Subcutaneous abdominal adipose tissue (tissue), 5 donors: ENCODE measurements at regions not wholly inside any gene's neighbourhood (a gene's known extent, or its start where the extent isn't known, plus 50 kb on each side); places are given as distances from the start of the nearest gene placed in this dataset.

Experiments
- H3K27ac ChIP-seq: one replicate; pipeline ENCODE4 v1.7.0; 2013; ENCODE audit warnings: low read depth, mild to moderate bottlenecking, inconsistent platforms, low read length, moderate library complexity
- H3K27me3 ChIP-seq, 5 donors: one replicate each; pipeline ENCODE4 v1.7.0; 2013; ENCODE audit warnings: low read length in 5 of 5, inconsistent platforms in 1 of 5; ENCODE audit not compliant: control insufficient read depth in 5 of 5, insufficient read depth in 4 of 5
- H3K36me3 ChIP-seq, 5 donors: one replicate each; pipeline ENCODE4 v1.7.0; 2013; ENCODE audit warnings: low read length in 5 of 5; ENCODE audit not compliant: control insufficient read depth in 5 of 5, insufficient read depth in 5 of 5
- H3K4me1 ChIP-seq, 5 donors: one replicate each; pipeline ENCODE4 v1.7.0; 2013; ENCODE audit warnings: low read length in 5 of 5, mild to moderate bottlenecking in 3 of 5, moderate library complexity in 1 of 5; ENCODE audit not compliant: control insufficient read depth in 5 of 5, insufficient read depth in 5 of 5
- H3K4me3 ChIP-seq, 5 donors: one replicate each; pipeline ENCODE4 v1.7.0; 2013; ENCODE audit warnings: low read length in 5 of 5, low read depth in 1 of 5
- H3K9ac ChIP-seq, 5 donors: one replicate each; pipeline ENCODE4 v1.7.0; 2013; ENCODE audit warnings: low read length in 5 of 5, mild to moderate bottlenecking in 4 of 5, moderate library complexity in 3 of 5
- H3K9me3 ChIP-seq, 5 donors: one replicate each; pipeline ENCODE4 v1.7.0; 2013; ENCODE audit warnings: low read length in 5 of 5; ENCODE audit not compliant: control insufficient read depth in 5 of 5
- donor health status: healthy.
- donor health status: healthy.
- donor health status: healthy.
- donor health status: healthy.
- donor health status: healthy.

DNA sequence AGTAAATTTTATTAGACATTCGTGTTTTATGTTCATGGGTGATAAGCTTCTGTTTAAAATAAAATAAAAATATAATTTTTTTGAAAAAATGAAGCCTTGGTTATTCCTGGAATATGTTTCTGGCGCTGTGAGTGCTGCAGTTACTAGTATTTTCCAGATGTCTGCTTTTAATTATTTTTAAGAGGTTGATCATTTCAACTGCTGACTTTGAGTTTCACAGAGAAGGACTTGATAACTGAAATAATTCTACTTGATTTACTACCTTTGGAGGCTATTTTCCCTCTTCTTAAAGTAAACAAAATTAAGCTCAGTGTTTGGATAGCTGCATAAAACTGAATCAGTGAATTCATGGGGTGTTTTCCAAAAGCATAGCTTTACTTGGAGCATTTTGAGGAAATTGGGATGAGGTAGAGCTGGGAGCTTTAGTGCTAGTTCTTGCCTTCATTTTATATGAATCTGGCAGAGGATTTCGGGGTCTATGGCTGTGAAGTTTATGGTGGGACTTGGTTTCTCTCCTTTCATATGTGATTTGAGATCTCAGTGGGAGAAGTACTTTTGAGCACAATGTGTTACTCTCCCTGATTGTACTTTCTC, 666.5 kb downstream of the DCDC2C start:
- no peak overlapping the region for H3K27ac ChIP-seq
- no peaks in the 10 kb centered on the region for H3K4me1 ChIP-seq
- no peak overlapping the region for H3K4me3 ChIP-seq
- no peaks in the 10 kb centered on the region for H3K27me3 ChIP-seq
- H3K9ac ChIP-seq, result no peak overlapping the region
- no peaks in the 10 kb centered on the region for H3K36me3 ChIP-seq
- H3K9me3 ChIP-seq, result peaks cover 0 to 27% (median 13%) of the 10 kb centered on the region in 5 donors

GRCh38 chr2:4370422-4371090, 667.2 kb downstream of the DCDC2C start:
- Histone ChIP-seq H3K27ac (no peak overlapping the region), H3K9ac (no peak overlapping the region), H3K4me3 (no peak overlapping the region), H3K4me1 (no peaks in the 10 kb centered on the region), H3K9me3 (peaks cover 0 to 27% (median 13%) of the 10 kb centered on the region in 5 donors), H3K36me3 (no peaks in the 10 kb centered on the region), H3K27me3 (no peaks in the 10 kb centered on the region)

DNA sequence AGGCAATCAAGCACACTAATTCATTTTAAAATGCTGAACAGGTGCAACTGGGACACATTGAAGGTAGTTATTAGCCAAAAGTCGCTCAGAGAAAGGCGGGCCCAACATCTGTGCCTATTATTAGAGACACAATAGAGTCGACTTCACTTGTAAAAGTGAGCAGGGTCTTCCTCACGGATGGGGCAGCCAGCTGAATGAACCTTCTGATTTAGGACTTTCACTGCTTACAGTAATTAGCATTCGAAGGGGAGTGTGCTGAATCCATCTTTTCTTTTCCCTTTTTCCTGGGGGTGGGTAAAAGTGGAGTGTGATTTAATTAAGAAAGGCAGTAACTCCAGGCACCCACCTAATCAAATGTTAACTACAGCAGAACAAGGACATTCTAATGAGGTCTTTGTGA, 677.7 kb downstream of the DCDC2C start:
- H3K4me3 ChIP-seq, result no peak overlapping the region
- no peak overlapping the region for H3K27ac ChIP-seq
- H3K36me3 ChIP-seq, result no peaks in the 10 kb centered on the region
- no peaks in the 10 kb centered on the region for H3K4me1 ChIP-seq
- H3K27me3 ChIP-seq, result no peaks in the 10 kb centered on the region
- no peaks in the 10 kb centered on the region for H3K9me3 ChIP-seq
- H3K9ac ChIP-seq, result no peak overlapping the region

DNA sequence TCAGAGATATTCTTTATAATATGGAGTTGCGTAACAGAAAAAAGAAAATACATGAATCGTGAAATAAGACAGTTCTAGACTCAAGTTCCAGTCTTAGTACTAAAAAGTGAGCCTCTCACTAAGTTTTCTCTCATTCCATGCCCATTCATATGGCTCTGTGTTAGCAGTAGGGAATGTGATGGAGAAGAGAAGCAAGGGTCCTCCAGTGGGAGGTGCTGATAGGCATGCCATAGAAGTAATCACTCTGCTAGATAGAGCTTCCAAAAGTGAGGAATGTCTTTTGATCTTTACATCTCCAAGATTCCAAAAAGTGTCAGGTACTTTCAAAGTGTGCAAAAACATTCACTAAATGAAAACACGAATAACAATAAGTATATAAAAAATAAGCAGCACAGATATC, 678.4 kb downstream of the DCDC2C start:
- no peaks in the 10 kb centered on the region for H3K4me1 ChIP-seq
- no peaks in the 10 kb centered on the region for H3K36me3 ChIP-seq
- no peak overlapping the region for H3K4me3 ChIP-seq
- no peak overlapping the region for H3K9ac ChIP-seq
- no peak overlapping the region for H3K27ac ChIP-seq
- H3K9me3 ChIP-seq, result no peaks in the 10 kb centered on the region
- H3K27me3 ChIP-seq, result no peaks in the 10 kb centered on the region

DNA sequence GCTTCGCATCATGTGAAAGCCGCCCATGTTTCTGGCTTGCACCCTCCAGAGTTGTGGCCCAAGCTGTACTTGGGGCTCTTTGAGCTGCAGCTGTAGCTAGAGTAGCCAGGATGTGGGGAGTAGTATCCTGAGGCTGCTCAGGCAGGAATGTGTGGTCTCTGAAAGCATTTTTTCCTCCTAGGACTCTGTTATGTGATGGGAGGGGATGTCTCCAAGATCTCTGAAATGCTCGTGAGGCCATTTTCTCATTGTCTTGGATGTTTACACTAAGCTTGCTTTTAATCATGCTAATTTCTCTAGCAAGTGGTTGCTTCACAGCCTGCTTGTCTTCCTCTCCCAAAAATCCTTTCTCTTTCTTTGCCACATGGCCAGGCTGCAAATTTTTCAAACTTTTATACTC, 687.6 kb downstream of the DCDC2C start:
- H3K4me1 ChIP-seq, result no peaks in the 10 kb centered on the region
- no peaks in the 10 kb centered on the region for H3K27me3 ChIP-seq
- H3K9ac ChIP-seq, result no peak overlapping the region
- no peak overlapping the region for H3K4me3 ChIP-seq
- no peaks in the 10 kb centered on the region for H3K36me3 ChIP-seq
- H3K9me3 ChIP-seq, result peaks cover 0 to 25% (median 14%) of the 10 kb centered on the region in 5 donors
- no peak overlapping the region for H3K27ac ChIP-seq

GRCh38 chr2:4404363-4404762, 701.0 kb downstream of the DCDC2C start:
- peaks cover 0 to 4% (median 3%) of the 10 kb centered on the region in 5 donors for H3K9me3 ChIP-seq
- H3K9ac ChIP-seq, result no peak overlapping the region

DNA sequence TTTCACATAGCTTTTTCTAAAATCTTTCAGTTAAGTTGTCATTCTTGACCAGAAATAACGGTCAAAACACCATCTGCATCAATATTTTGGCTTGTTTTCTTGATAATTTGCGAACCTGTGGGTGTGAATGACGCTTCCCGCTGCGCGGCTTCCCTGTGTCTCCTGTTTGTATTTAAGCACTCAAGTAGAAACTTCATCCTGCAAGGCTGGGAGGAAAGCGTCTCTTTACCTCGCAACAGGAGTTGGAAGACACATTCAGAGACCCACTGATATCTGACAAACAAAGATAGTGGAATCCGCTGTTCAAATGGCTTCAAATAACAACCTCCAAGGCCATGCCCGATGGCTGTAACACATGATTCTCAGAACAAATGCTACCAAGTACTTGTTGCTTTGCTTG, 704.9 kb downstream of the DCDC2C start:
- Histone ChIP-seq H3K27ac (no peak overlapping the region), H3K36me3 (no peaks in the 10 kb centered on the region), H3K4me1 (peaks cover 0 to 4% (median 0%) of the 10 kb centered on the region in 5 donors), H3K9me3 (peaks cover 0 to 6% (median 0%) of the 10 kb centered on the region in 5 donors), H3K9ac (no peak overlapping the region), H3K27me3 (no peaks in the 10 kb centered on the region), H3K4me3 (no peak overlapping the region)

More at GRCh38 chr2:4404363-4404762, 701.0 kb downstream of the DCDC2C start:
- no peak overlapping the region for H3K27ac ChIP-seq
- no peaks in the 10 kb centered on the region for H3K36me3 ChIP-seq
- H3K4me1 ChIP-seq, result peaks cover 0 to 4% (median 0%) of the 10 kb centered on the region in 5 donors
- H3K4me3 ChIP-seq, result no peak overlapping the region
- H3K27me3 ChIP-seq, result no peaks in the 10 kb centered on the region

- H3K36me3 ChIP-seq, result no peaks in the 10 kb centered on the region
- H3K9me3 ChIP-seq, result peaks cover 0 to 3% (median 0%) of the 10 kb centered on the region in 5 donors
- H3K27me3 ChIP-seq, result no peaks in the 10 kb centered on the region
- H3K9ac ChIP-seq, result no peak overlapping the region
- no peaks in the 10 kb centered on the region for H3K4me1 ChIP-seq
- no peak overlapping the region for H3K27ac ChIP-seq
- H3K4me3 ChIP-seq, result no peak overlapping the region
Measured at GRCh38 chr2:4412637-4413187, 709.3 kb downstream of the DCDC2C start.

DNA sequence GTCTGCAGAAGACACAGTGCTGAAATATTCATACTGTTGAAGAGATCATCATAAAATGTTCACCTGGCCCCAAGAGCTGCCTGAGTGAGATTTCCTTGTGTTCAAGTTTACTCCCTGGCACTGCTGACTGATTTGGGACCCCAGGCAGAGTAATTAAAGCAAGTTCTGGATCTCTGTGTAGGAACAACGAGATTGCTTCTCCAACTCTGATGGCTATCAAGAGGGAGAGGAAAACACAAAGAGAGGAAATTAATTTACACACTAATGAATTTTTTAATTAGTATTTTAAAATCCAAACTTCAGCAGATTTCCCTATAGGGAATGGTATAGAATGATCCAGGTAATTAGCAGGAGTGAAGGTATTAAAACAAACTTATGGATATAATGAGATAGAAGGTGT, 711.8 kb downstream of the DCDC2C start:
- no peak overlapping the region for H3K4me3 ChIP-seq
- no peak overlapping the region for H3K27ac ChIP-seq
- H3K36me3 ChIP-seq, result no peaks in the 10 kb centered on the region
- no peaks in the 10 kb centered on the region for H3K27me3 ChIP-seq
- no peaks in the 10 kb centered on the region for H3K4me1 ChIP-seq
- no peak overlapping the region for H3K9ac ChIP-seq
- peaks cover 0 to 3% (median 0%) of the 10 kb centered on the region in 5 donors for H3K9me3 ChIP-seq

GRCh38 chr2:4415810-4416413, 712.5 kb downstream of the DCDC2C start:
- H3K4me1 ChIP-seq, result no peaks in the 10 kb centered on the region
- no peak overlapping the region for H3K9ac ChIP-seq

More at GRCh38 chr2:4415810-4416413, 712.5 kb downstream of the DCDC2C start:
- H3K36me3 ChIP-seq, result no peaks in the 10 kb centered on the region
- H3K27ac ChIP-seq, result no peak overlapping the region
- peaks cover 0 to 3% (median 0%) of the 10 kb centered on the region in 5 donors for H3K9me3 ChIP-seq
- no peak overlapping the region for H3K4me3 ChIP-seq
- no peaks in the 10 kb centered on the region for H3K27me3 ChIP-seq
